ENCODE measurements at regions not wholly inside any gene's neighbourhood (a gene's known extent, or its start where the extent isn't known, plus 50 kb on each side); places are given as distances from the start of the nearest gene placed in this dataset.
"Not testable (repeated sequence)": the region's sequence is repeated elsewhere in the genome, so short reads cannot be mapped to it uniquely, and the experiment has no call there.

GRCh38 chr1:30660241-30660640 is 63.1 kb downstream of the MATN1 start:
- DNase-seq (ENCODE audit: low read depth in 2 of 3, low spot score in 2 of 3) = no peak

- no peak for DNase-seq (ENCODE audit: low read depth in 2 of 3, low spot score in 2 of 3)
These were observed 63.7 kb downstream of the MATN1 start for GRCh38 chr1:30659702-30660101.

- not testable (repeated sequence) for DNase-seq (ENCODE audit: low read depth in 2 of 3, low spot score in 2 of 3)
These were observed 65.0 kb downstream of the MATN1 start for GRCh38 chr1:30658375-30658774.

- DNase-seq (ENCODE audit: low read depth in 2 of 3, low spot score in 2 of 3) = no peak
These were observed 65.4 kb downstream of the MATN1 start for GRCh38 chr1:30658014-30658336.

GRCh38 chr1:30657131-30658013 is 66.0 kb downstream of the MATN1 start:
- DNase-seq (ENCODE audit: low read depth in 2 of 3, low spot score in 2 of 3) = no peak

- DNase-seq (ENCODE audit: low read depth in 2 of 3, low spot score in 2 of 3) = no peak
These were observed 67.0 kb downstream of the MATN1 start for GRCh38 chr1:30656171-30656940.

GRCh38 chr1:30655672-30656071 is 67.7 kb downstream of the MATN1 start:
- no peak for DNase-seq (ENCODE audit: low read depth in 2 of 3, low spot score in 2 of 3)

- no peak for DNase-seq (ENCODE audit: low read depth in 2 of 3, low spot score in 2 of 3)
These were observed 69.2 kb downstream of the MATN1 start for GRCh38 chr1:30654188-30654587.

GRCh38 chr1:30652152-30652841 is 71.1 kb downstream of the MATN1 start:
- no peak for DNase-seq (ENCODE audit: low read depth in 2 of 3, low spot score in 2 of 3)

GRCh38 chr1:30651395-30651794 is 72.0 kb downstream of the MATN1 start:
- DNase-seq (ENCODE audit: low read depth in 2 of 3, low spot score in 2 of 3) = not testable (repeated sequence)

- DNase-seq (ENCODE audit: low read depth in 2 of 3, low spot score in 2 of 3) = no peak
These were observed 72.4 kb downstream of the MATN1 start for GRCh38 chr1:30650968-30651320.

GRCh38 chr1:30650038-30650967 is 73.1 kb downstream of the MATN1 start:
- no peak for DNase-seq (ENCODE audit: low read depth in 2 of 3, low spot score in 2 of 3)

- DNase-seq (ENCODE audit: low read depth in 2 of 3, low spot score in 2 of 3) = no peak
These were observed 73.9 kb downstream of the MATN1 start for GRCh38 chr1:30649321-30649991.

GRCh38 chr1:30648408-30649000 is 74.9 kb downstream of the MATN1 start:
- no peak for DNase-seq (ENCODE audit: low read depth in 2 of 3, low spot score in 2 of 3)

- no peak for DNase-seq (ENCODE audit: low read depth in 2 of 3, low spot score in 2 of 3)
These were observed 77.6 kb downstream of the MATN1 start for GRCh38 chr1:30645807-30646206.

- no peak for DNase-seq (ENCODE audit: low read depth in 2 of 3, low spot score in 2 of 3)
These were observed 80.8 kb downstream of the MATN1 start for GRCh38 chr1:30642391-30643120.

GRCh38 chr1:30641572-30642353 is 81.6 kb downstream of the MATN1 start:
- DNase-seq (ENCODE audit: low read depth in 2 of 3, low spot score in 2 of 3) = no peak

- no peak for DNase-seq (ENCODE audit: low read depth in 2 of 3, low spot score in 2 of 3)
These were observed 83.4 kb downstream of the MATN1 start for GRCh38 chr1:30639881-30640452.
